ENCODE measurements at regions not wholly inside any gene's neighbourhood (a gene's known extent, or its start where the extent isn't known, plus 50 kb on each side); places are given as distances from the start of the nearest gene placed in this dataset.

DNA sequence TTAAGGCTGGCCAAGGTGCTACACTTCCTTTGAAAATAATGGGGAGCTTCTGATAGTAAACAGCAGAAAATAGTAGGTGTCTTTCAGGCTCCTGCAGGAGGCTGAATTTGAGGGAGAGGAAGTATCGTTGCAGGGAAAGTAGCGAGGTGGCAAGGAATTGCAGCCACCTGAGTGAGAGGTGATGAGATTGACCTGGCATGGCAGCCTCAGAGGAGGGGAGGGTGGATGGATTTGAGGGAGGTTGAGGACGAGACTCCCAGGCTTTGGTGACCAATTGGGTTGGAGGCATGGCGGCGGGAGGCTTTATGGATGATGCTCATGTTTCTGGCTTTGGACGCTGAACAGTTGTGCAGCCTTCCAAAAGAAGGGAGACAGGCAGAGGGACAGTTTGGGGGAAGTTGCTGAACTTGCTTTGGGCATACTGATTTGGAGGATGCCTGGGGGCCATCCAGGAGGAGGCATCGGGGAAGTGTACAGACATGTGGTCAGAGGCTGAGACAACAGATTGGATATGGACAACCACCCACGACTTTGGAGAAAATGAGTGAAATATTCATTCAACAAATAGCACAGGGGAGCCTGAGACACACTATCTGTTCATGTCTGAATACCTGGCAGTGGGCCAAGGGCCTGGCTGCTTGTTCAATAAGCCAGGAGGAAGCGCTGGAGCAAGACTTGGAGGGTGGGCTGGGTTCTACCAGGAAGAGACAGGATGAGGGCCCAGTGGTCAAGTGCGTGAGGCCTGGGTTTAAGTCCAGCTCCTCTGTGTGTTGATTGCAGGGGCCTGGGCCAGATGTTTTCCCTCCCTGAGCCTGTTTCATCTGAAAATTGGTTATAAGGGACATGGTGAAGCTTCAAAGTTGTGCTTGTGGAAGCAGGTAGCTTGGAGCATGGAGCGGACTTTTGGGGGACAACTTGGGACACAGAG, 113.2 kb downstream of the CEBPB start:
- FAIRE-seq (no peak), DNase-seq (ENCODE audit: insufficient read length, low spot score) (no peak)
- TF ChIP-seq POLR2AphosphoS5 (IDR thresholded peaks at IDR 0.05; ENCODE audit: low read depth, low read length) = no peak
- TF ChIP-seq POU2F2 (IDR thresholded peaks at IDR 0.05; ENCODE audit: low read depth, low read length) = no peak

DNA sequence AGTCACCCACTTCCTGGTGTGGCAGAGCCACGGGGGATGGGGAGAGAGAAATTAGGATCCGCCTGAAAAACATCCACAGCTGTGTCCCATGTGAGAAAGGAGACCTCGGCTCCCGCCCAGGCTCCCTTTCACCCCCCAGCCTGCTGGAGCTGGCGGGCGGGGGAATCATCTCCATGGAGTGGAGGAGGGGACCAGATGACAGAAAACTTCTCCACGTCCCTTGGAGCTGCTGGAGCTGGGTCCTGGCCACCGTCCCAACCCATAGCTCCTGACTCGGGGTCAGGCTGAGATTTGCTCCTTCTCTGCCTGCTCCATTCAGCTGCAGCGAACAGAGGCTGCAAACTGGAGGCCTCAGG, 113.8 kb downstream of the CEBPB start:
- no peak for FAIRE-seq
- no peak for DNase-seq (ENCODE audit: insufficient read length, low spot score)

GRCh38 chr20:50304923-50305635, 114.4 kb downstream of the CEBPB start:
- DNase-seq (ENCODE audit: insufficient read length, low spot score) (no peak), FAIRE-seq (no peak)
- TF ChIP-seq POU2F2 (IDR thresholded peaks at IDR 0.05; ENCODE audit: low read depth, low read length) (no peak), PAX5 (IDR thresholded peaks at IDR 0.05; ENCODE audit: insufficient read depth, low read length, severe bottlenecking) (no peak), POLR2AphosphoS5 (IDR thresholded peaks at IDR 0.05; ENCODE audit: low read depth, low read length) (no peak), POLR2A (IDR thresholded peaks at IDR 0.05; ENCODE audit: low read depth, low read length) (no peak), TAF1 (IDR thresholded peaks at IDR 0.05; ENCODE audit: low read depth, low read length) (no peak), SPI1 (IDR thresholded peaks at IDR 0.05; ENCODE audit: low read depth, low read length) (no peak)

More for the DNA sequence above, 113.8 kb downstream of the CEBPB start:
- TF ChIP-seq POU2F2 (IDR thresholded peaks at IDR 0.05; ENCODE audit: low read depth, low read length) (no peak), POLR2AphosphoS5 (IDR thresholded peaks at IDR 0.05; ENCODE audit: low read depth, low read length) (no peak), TAF1 (IDR thresholded peaks at IDR 0.05; ENCODE audit: low read depth, low read length) (no peak), SPI1 (IDR thresholded peaks at IDR 0.05; ENCODE audit: low read depth, low read length) (no peak), POLR2A (IDR thresholded peaks at IDR 0.05; ENCODE audit: low read depth, low read length) (no peak), PAX5 (IDR thresholded peaks at IDR 0.05; ENCODE audit: insufficient read depth, low read length, severe bottlenecking) (no peak)

GRCh38 chr20:50305636-50306477, 115.2 kb downstream of the CEBPB start:
- DNase-seq (ENCODE audit: insufficient read length, low spot score) (no peak), FAIRE-seq (no peak)
- TF ChIP-seq TAF1 (IDR thresholded peaks at IDR 0.05; ENCODE audit: low read depth, low read length) (no peak), POLR2A (IDR thresholded peaks at IDR 0.05; ENCODE audit: low read depth, low read length) (no peak), PAX5 (IDR thresholded peaks at IDR 0.05; ENCODE audit: insufficient read depth, low read length, severe bottlenecking) (no peak), POU2F2 (IDR thresholded peaks at IDR 0.05; ENCODE audit: low read depth, low read length) (no peak), POLR2AphosphoS5 (IDR thresholded peaks at IDR 0.05; ENCODE audit: low read depth, low read length) (no peak)

- TF ChIP-seq TAF1 (IDR thresholded peaks at IDR 0.05; ENCODE audit: low read depth, low read length) (no peak), POLR2A (IDR thresholded peaks at IDR 0.05; ENCODE audit: low read depth, low read length) (no peak), POU2F2 (IDR thresholded peaks at IDR 0.05; ENCODE audit: low read depth, low read length) (no peak), SPI1 (IDR thresholded peaks at IDR 0.05; ENCODE audit: low read depth, low read length) (no peak)
- no peak for FAIRE-seq
- no peak for DNase-seq (ENCODE audit: insufficient read length, low spot score)
Observed at GRCh38 chr20:50306478-50307423, 116.1 kb downstream of the CEBPB start.

GRCh38 chr20:50308166-50308512, 117.5 kb downstream of the CEBPB start:
- FAIRE-seq (no peak), DNase-seq (ENCODE audit: insufficient read length, low spot score) (no peak)
- TF ChIP-seq TAF1 (IDR thresholded peaks at IDR 0.05; ENCODE audit: low read depth, low read length) (no peak), POLR2AphosphoS5 (IDR thresholded peaks at IDR 0.05; ENCODE audit: low read depth, low read length) (no peak), SPI1 (IDR thresholded peaks at IDR 0.05; ENCODE audit: low read depth, low read length) (no peak), POLR2A (IDR thresholded peaks at IDR 0.05; ENCODE audit: low read depth, low read length) (no peak), PAX5 (IDR thresholded peaks at IDR 0.05; ENCODE audit: insufficient read depth, low read length, severe bottlenecking) (no peak), POU2F2 (IDR thresholded peaks at IDR 0.05; ENCODE audit: low read depth, low read length) (no peak)

DNA sequence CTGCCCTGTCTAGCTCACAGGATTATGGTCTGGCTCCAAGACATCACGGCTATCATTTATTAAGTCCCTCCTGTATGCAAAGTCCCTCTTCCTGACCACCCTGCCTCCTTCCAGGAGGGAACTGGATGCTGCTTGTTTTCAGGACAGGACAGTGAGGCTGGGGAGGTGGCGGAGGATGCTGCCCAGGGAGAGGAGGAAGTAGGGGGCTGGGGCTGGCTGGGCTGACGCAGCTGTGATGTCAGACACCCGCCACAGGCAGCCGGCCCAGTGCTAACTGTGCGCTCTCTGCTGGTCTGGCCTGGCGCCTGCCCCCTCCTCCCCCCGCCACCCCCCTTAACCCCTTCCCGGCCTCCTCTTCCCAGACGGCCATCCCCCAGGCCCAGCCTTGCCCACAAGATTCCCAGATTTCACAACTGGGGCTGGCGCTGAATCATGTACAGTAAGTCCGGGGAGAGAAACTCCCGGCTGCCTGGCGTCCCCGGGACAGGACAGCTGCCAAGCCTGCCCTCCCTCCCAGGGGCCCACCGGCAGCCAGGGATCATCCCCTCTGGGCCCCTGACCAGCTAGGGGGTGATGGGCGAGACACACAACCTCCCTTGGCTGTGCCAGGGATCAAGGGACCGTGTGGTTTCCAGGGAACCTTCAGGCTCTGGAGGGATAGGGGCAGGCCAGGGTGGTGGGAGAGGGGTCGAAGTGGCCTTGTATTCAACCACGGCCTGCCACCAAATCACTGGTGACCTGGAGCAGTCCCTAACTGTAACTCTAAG, 118.1 kb downstream of the CEBPB start:
- TF ChIP-seq TAF1 (IDR thresholded peaks at IDR 0.05; ENCODE audit: low read depth, low read length) = no peak
- FAIRE-seq (no peak), DNase-seq (ENCODE audit: insufficient read length, low spot score) (no peak)

- no peak for TF ChIP-seq SPI1 (IDR thresholded peaks at IDR 0.05; ENCODE audit: low read depth, low read length)
- DNase-seq (ENCODE audit: insufficient read length, low spot score) (no peak), FAIRE-seq (no peak)
Observed at GRCh38 chr20:50309280-50309763, 118.7 kb downstream of the CEBPB start.
